Bronchial epithelial cell (primary cell): ENCODE measurements at regions not wholly inside any gene's neighbourhood (a gene's known extent, or its start where the extent isn't known, plus 50 kb on each side); places are given as distances from the start of the nearest gene placed in this dataset.
A peak's percentile ranks its signal among the peaks of the same experiment; 100 is the strongest.

Experiments used
- DNase-seq: peaks from one replicate; pipeline ENCODE4 v3.0.0-alpha.2; 2010; ENCODE audit warnings: low read depth
- FAIRE-seq: peaks from 2 replicates; lab custom pipeline; 2011; peaks lifted over from hg19 to GRCh38; lab: Jason Lieb, UNC
- H3K27me3 ChIP-seq: 2 replicates; pipeline ENCODE4 v1.5.1; 2011; ENCODE audit warnings: low read length; ENCODE audit not compliant: control insufficient read depth, insufficient read depth
- H3K36me3 ChIP-seq: 2 replicates; pipeline ENCODE4 v1.5.1; 2011; ENCODE audit warnings: low read length; ENCODE audit not compliant: control insufficient read depth, insufficient read depth
- H3K4me3 ChIP-seq: 2 replicates; pipeline ENCODE4 v1.5.1; 2011; ENCODE audit warnings: mild to moderate bottlenecking, low read depth, low read length, control low read depth
- TF ChIP-seq, protein P1 (sequence below): IDR thresholded peaks from 2 replicates; pipeline ENCODE4 v1.5.1; 2011; ENCODE audit warnings: mild to moderate bottlenecking, moderate library complexity, low read length, control low read depth, inconsistent platforms; ENCODE audit not compliant: insufficient read depth, severe bottlenecking

DNA sequence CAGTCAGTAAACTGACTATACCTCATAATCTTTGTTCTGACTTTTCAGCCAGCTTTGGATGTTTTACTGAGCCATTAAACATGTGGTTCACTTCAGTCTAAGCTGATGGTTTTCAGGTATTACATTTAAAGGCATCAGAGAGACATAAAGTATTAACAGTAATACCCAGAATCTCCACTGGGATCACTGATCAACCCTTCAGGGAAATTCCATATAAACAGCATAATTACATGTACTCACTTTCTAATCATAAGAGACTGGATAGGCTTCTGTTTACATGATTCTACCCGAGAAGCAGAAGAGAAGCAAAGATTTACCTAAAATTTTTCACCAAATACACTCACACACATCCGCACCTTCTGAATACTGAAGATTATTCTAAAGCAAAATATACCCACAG is 186.7 kb upstream of the FREM1 start:
- Histone ChIP-seq H3K4me3 (no peak overlapping the region), H3K27me3 (no peaks in the 10 kb centered on the region), H3K36me3 (no peaks in the 10 kb centered on the region)
- TF ChIP-seq, protein P1, sequence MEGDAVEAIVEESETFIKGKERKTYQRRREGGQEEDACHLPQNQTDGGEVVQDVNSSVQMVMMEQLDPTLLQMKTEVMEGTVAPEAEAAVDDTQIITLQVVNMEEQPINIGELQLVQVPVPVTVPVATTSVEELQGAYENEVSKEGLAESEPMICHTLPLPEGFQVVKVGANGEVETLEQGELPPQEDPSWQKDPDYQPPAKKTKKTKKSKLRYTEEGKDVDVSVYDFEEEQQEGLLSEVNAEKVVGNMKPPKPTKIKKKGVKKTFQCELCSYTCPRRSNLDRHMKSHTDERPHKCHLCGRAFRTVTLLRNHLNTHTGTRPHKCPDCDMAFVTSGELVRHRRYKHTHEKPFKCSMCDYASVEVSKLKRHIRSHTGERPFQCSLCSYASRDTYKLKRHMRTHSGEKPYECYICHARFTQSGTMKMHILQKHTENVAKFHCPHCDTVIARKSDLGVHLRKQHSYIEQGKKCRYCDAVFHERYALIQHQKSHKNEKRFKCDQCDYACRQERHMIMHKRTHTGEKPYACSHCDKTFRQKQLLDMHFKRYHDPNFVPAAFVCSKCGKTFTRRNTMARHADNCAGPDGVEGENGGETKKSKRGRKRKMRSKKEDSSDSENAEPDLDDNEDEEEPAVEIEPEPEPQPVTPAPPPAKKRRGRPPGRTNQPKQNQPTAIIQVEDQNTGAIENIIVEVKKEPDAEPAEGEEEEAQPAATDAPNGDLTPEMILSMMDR, result no peak
- no peak for FAIRE-seq
- no peak for DNase-seq

DNA sequence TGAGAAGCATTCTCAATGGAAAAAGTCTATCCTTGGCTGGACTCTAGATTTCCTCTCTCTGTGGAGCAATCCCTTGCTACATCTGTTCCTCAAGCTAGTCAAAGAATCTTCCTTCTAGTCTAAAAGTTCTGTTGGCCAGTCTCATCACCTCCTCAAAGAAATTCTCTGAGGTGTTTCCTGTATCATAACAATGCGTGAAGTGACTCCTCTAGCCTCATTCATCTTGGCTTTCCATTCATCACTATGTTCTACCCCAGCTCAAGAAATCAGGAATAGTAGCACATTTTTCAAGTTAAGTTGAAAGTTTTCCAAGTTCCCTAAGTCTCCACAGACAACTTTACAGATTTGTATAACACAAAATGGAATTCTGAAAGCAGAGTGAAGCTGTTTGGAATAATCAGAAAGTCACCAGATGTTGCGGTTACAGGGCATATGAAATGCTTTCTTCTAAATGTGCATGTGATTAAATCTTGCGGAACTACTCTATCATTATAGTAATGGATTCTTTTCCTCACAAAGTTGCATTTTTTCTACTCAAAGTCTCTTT is 176.6 kb upstream of the FREM1 start:
- no peak for DNase-seq
- Histone ChIP-seq H3K27me3 (no peaks in the 10 kb centered on the region), H3K36me3 (no peaks in the 10 kb centered on the region), H3K4me3 (no peak overlapping the region)
- FAIRE-seq, result no peak
- TF ChIP-seq, protein P1, result no peak

DNA sequence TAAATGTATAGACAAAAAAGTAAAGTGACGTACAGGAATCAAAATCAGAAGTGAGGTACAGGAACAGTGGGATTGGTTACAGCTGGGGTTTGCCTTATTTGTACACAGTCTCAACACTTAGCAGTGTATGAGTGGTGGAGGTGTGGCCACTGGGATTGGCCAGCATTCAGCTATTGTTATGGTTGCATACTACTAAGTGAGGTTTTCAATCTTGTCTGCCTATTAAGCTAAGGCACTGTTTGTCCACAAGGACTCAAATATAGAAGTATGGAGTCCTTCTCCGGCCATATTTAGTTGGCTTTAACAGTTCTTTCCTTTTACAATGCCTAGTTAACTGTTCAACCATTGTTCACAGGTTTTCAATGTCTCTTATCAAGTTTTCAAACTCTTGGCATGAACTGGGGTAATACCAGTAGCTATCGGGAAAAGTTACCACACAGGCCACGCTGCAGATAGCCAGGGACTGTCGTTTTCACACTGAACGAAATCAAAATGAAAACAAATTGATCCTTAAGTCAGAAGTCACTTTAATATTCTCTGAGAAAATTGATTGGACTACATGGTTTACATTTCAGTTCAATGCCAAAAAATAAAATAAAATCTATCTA is 176.0 kb upstream of the FREM1 start:
- TF ChIP-seq, protein P1, result no peak
- peak; percentile 4 for DNase-seq
- no peaks in the 10 kb centered on the region for H3K27me3 ChIP-seq
- H3K4me3 ChIP-seq, result no peak overlapping the region
- no peaks in the 10 kb centered on the region for H3K36me3 ChIP-seq
- no peak for FAIRE-seq

DNA sequence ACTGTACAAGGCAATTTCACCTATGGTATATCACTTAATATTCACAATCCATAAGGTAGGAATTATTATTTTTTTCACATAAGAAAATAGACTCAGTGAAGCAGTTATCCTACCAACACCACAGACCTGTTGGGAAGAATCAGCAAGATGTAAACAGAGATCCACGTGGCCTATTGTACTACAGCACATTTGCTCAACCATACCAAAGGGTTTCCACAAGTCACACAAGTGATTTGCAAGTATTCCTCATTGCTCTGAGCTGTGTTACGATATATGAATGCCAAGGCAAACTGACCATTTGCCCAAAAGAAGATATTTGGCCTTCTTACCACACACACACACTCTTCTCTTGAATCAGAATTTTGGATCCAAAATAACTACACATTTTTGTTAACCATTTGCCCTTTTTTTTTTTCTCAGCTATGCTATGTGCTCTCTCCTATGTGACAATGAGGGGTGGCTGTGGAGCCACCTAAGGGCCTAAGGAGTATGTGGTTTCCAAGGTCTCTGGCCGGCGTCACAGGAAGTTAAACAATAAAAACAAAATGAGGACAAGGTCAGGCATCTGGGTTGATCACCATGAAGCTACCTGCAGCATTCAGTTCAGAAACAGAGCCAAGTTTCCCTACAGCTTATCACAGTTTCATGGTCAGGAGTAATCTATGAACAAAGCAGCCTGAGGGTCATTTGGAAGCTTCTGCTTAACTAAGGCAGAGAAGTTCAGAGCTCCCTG is 171.0 kb upstream of the FREM1 start:
- DNase-seq (no peak), FAIRE-seq (no peak)
- TF ChIP-seq, protein P1, result no peak
- H3K4me3 ChIP-seq, result no peak overlapping the region
- H3K36me3 ChIP-seq, result no peaks in the 10 kb centered on the region
- H3K27me3 ChIP-seq, result no peaks in the 10 kb centered on the region

DNA sequence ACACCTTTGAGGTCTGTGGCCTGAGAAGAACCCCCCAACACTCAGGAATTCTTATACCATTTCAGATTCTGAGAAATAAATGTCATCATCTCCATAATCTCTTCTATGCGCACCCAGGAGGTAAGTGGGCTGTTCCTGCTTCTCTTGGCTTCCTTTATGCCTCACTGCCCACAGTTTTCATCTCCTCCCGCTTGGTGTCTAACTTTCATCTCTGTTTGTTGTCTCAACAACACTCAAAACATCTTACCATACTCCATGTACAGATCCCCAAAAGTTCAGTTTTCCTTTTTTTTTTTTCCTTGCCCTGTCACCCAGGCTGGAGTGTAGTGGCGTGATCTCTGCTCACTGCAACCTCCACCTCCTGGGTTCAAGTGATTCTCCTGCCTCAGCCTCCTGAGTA is 170.2 kb upstream of the FREM1 start:
- no peak for FAIRE-seq

More for the DNA sequence above, 170.2 kb upstream of the FREM1 start:
- Histone ChIP-seq H3K4me3 (no peak overlapping the region), H3K27me3 (no peaks in the 10 kb centered on the region), H3K36me3 (no peaks in the 10 kb centered on the region)
- TF ChIP-seq, protein P1, result no peak
- DNase-seq, result no peak
